ENCODE measurements at regions not wholly inside any gene's neighbourhood (a gene's known extent, or its start where the extent isn't known, plus 50 kb on each side); places are given as distances from the start of the nearest gene placed in this dataset.

GRCh38 chr2:206212673-206213513 is 53.2 kb downstream of the EEF1B2 start:
- TF ChIP-seq POLR2AphosphoS5 (IDR thresholded peaks at IDR 0.05; ENCODE audit: insufficient read depth in 1 of 2, low read depth in 1 of 2) (no peak), POLR2A (IDR thresholded peaks at IDR 0.05) (no peak), CTCF (IDR thresholded peaks at IDR 0.05) (no peak)
- intact Hi-C loops (cut with DNase I), result no loop called here
- DNase-seq (ENCODE audit: extremely low spot score in 2 of 2), result no peak
- peak overlapping the region; percentile 52 for H3K27ac ChIP-seq
- peaks cover 11% of the 10 kb centered on the region for H3K4me1 ChIP-seq
- no peaks in the 10 kb centered on the region for H3K36me3 ChIP-seq
- H3K27me3 ChIP-seq, result no peaks in the 10 kb centered on the region
- H3K4me3 ChIP-seq, result peak overlapping the region; percentile 12 to 19
- no peaks in the 10 kb centered on the region for H3K9me3 ChIP-seq

- intact Hi-C loops (cut with DNase I), result no loop called here
- Histone ChIP-seq H3K27me3 (no peaks in the 10 kb centered on the region), H3K4me1 (peaks cover 14% of the 10 kb centered on the region), H3K4me3 (peak overlapping the region in 1 of 2 donors; percentile 19), H3K36me3 (no peaks in the 10 kb centered on the region), H3K27ac (no peak overlapping the region), H3K9me3 (no peaks in the 10 kb centered on the region)
- no peak for TF ChIP-seq POLR2A (IDR thresholded peaks at IDR 0.05)
- no peak for TF ChIP-seq CTCF (IDR thresholded peaks at IDR 0.05)
- TF ChIP-seq POLR2AphosphoS5 (IDR thresholded peaks at IDR 0.05; ENCODE audit: insufficient read depth in 1 of 2, low read depth in 1 of 2), result no peak
- DNase-seq (ENCODE audit: extremely low spot score in 2 of 2), result no peak
Observed at GRCh38 chr2:206213514-206213845, 53.8 kb downstream of the EEF1B2 start.

GRCh38 chr2:206217166-206217565 is 57.3 kb upstream of the ZDBF2 start:
- intact Hi-C loops (cut with DNase I), result no loop called here

GRCh38 chr2:206217743-206218142 is 56.7 kb upstream of the ZDBF2 start:
- no peak for DNase-seq (ENCODE audit: extremely low spot score in 2 of 2)
- Histone ChIP-seq H3K9me3 (no peaks in the 10 kb centered on the region), H3K4me1 (peaks cover 14% of the 10 kb centered on the region), H3K4me3 (no peak overlapping the region), H3K27me3 (no peaks in the 10 kb centered on the region), H3K36me3 (no peaks in the 10 kb centered on the region), H3K27ac (no peak overlapping the region)
- no peak for TF ChIP-seq CTCF (IDR thresholded peaks at IDR 0.05)
- TF ChIP-seq POLR2A (IDR thresholded peaks at IDR 0.05), result no peak
- no peak for TF ChIP-seq POLR2AphosphoS5 (IDR thresholded peaks at IDR 0.05; ENCODE audit: insufficient read depth in 1 of 2, low read depth in 1 of 2)
- intact Hi-C loops (cut with DNase I), result no loop called here

More at GRCh38 chr2:206217166-206217565, 57.3 kb upstream of the ZDBF2 start:
- no peak overlapping the region for H3K27ac ChIP-seq
- no peak for TF ChIP-seq CTCF (IDR thresholded peaks at IDR 0.05)
- TF ChIP-seq POLR2AphosphoS5 (IDR thresholded peaks at IDR 0.05; ENCODE audit: insufficient read depth in 1 of 2, low read depth in 1 of 2), result no peak
- TF ChIP-seq POLR2A (IDR thresholded peaks at IDR 0.05), result no peak
- H3K9me3 ChIP-seq, result no peaks in the 10 kb centered on the region
- no peak for DNase-seq (ENCODE audit: extremely low spot score in 2 of 2)
- H3K27me3 ChIP-seq, result no peaks in the 10 kb centered on the region
- H3K4me1 ChIP-seq, result peaks cover 18% of the 10 kb centered on the region
- no peaks in the 10 kb centered on the region for H3K36me3 ChIP-seq
- H3K4me3 ChIP-seq, result no peak overlapping the region

- intact Hi-C loops (cut with DNase I), result no loop called here
- no peak overlapping the region for H3K4me3 ChIP-seq
- peaks cover 14% of the 10 kb centered on the region for H3K4me1 ChIP-seq
- no peak overlapping the region for H3K27ac ChIP-seq
- H3K27me3 ChIP-seq, result no peaks in the 10 kb centered on the region
- H3K36me3 ChIP-seq, result no peaks in the 10 kb centered on the region
- no peak for DNase-seq (ENCODE audit: extremely low spot score in 2 of 2)
- TF ChIP-seq POLR2AphosphoS5 (IDR thresholded peaks at IDR 0.05; ENCODE audit: insufficient read depth in 1 of 2, low read depth in 1 of 2) (no peak), CTCF (IDR thresholded peaks at IDR 0.05) (no peak), POLR2A (IDR thresholded peaks at IDR 0.05) (no peak)
- H3K9me3 ChIP-seq, result no peaks in the 10 kb centered on the region
Observed at GRCh38 chr2:206218156-206218555, 56.3 kb upstream of the ZDBF2 start.
